Prostate gland (tissue), 2 donors: ENCODE measurements at regions not wholly inside any gene's neighbourhood (a gene's known extent, or its start where the extent isn't known, plus 50 kb on each side); places are given as distances from the start of the nearest gene placed in this dataset.

Experiments
- CTCF ChIP-seq, 4 experiments: fragments of 200-600 bp in 2 of 4; fragments of 450-650 bp in 2 of 4; sonication (generic) in 2 of 4; IDR thresholded peaks; 1 replicate in 3 of 4; 2 replicates in 1 of 4; pipeline ENCODE4 v1.5.1; 2016 to 2019; ENCODE audit warnings: antibody characterized with exemption in 4 of 4, mild to moderate bottlenecking in 2 of 4, moderate library complexity in 2 of 4
- POLR2A ChIP-seq: fragments of 450-650 bp; IDR thresholded peaks from one replicate; pipeline ENCODE4 v1.6.1; 2016; ENCODE audit warnings: antibody characterized with exemption, mild to moderate bottlenecking
- POLR2AphosphoS5 ChIP-seq: sonication (generic); formaldehyde crosslinking; IDR thresholded peaks from one replicate; pipeline ENCODE4 v1.6.1; 2017; ENCODE audit warnings: antibody characterized with exemption

DNA sequence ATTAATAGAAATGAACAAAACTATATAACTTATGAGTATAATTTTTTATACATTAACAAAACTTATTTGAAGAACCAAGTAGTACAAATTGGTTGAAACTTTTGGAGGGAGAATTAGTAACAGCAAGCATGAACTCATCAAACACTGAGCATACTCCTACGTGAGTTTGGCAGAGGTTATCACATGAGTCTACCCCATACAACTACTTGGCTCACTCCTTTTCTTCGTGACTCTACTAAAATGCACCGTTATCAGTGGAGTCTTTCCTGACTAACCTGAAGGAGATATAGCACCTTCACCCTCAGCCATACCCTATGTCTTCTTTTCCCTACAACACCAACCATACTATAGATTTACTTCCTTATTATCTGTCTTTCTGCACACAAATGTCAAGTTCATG lies 794.2 kb downstream of the TFAP2A start:
- TF ChIP-seq CTCF (IDR thresholded peaks at IDR 0.05) (no peak), POLR2AphosphoS5 (no peak), POLR2A (no peak)
